ENCODE measurements at regions not wholly inside any gene's neighbourhood (a gene's known extent, or its start where the extent isn't known, plus 50 kb on each side); places are given as distances from the start of the nearest gene placed in this dataset.

DNA sequence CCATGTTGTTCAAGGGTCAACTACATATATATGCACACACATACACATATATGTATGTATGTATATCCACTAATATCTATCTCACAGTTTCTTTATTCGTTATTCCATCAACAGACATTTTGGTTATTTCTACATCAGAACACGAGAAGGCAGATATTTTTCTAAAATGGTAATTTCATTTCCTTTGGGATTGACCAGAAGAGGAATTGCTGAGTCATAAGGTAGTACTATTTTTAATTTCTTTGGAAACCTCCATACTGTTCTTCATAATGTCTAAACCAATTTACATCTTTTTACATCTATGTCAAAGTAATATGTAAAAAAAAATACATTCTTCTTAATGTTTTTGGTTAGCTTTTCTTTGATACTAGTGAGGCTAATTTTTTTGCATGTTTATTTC lies 630.7 kb upstream of the GCFC2 start:
- no peak overlapping the region for H3K4me3 Mint-ChIP-seq
- no peak overlapping the region for H3K27ac Mint-ChIP-seq
- no peaks in the 10 kb centered on the region for H3K27me3 Mint-ChIP-seq (ENCODE audit: low read depth)

More for the DNA sequence above, 630.7 kb upstream of the GCFC2 start:
- TF ChIP-seq ZNF263 (CRISPR knock-in tag; IDR thresholded peaks at IDR 0.05; ENCODE audit: low read depth): no peak
- TF ChIP-seq PRDM15 (CRISPR knock-in tag; IDR thresholded peaks at IDR 0.05): no peak
- no peak for TF ChIP-seq ELF4 (CRISPR knock-in tag; IDR thresholded peaks at IDR 0.05; ENCODE audit: low read depth)
- TF ChIP-seq ZNF671 (CRISPR knock-in tag; IDR thresholded peaks at IDR 0.05): no peak
- TF ChIP-seq, protein P1, sequence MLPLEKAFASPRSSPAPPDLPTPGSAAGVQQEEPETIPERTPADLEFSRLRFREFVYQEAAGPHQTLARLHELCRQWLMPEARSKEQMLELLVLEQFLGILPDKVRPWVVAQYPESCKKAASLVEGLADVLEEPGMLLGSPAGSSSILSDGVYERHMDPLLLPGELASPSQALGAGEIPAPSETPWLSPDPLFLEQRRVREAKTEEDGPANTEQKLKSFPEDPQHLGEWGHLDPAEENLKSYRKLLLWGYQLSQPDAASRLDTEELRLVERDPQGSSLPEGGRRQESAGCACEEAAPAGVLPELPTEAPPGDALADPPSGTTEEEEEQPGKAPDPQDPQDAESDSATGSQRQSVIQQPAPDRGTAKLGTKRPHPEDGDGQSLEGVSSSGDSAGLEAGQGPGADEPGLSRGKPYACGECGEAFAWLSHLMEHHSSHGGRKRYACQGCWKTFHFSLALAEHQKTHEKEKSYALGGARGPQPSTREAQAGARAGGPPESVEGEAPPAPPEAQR (CRISPR knock-in tag; IDR thresholded peaks at IDR 0.05): no peak
- no peak for TF ChIP-seq CREM (CRISPR knock-in tag; IDR thresholded peaks at IDR 0.05)
- TF ChIP-seq ZNF532 (CRISPR knock-in tag; IDR thresholded peaks at IDR 0.05; ENCODE audit: borderline replicate concordance): no peak
- TF ChIP-seq TP53 (CRISPR knock-in tag; IDR thresholded peaks at IDR 0.05): no peak
- no peak for TF ChIP-seq USF2 (CRISPR knock-in tag; IDR thresholded peaks at IDR 0.05)
- no peak for TF ChIP-seq OVOL2 (CRISPR knock-in tag; IDR thresholded peaks at IDR 0.05; ENCODE audit: borderline replicate concordance)
- no peak for TF ChIP-seq GRHL2 (CRISPR knock-in tag; IDR thresholded peaks at IDR 0.05; ENCODE audit: insufficient replicate concordance, severe bottlenecking)
- no peak for TF ChIP-seq FOXK1 (CRISPR knock-in tag; IDR thresholded peaks at IDR 0.05)
- TF ChIP-seq GTF2I (CRISPR knock-in tag; conservative IDR thresholded peaks at IDR 0.05): no peak
- TF ChIP-seq CBFB (CRISPR knock-in tag; IDR thresholded peaks at IDR 0.05; ENCODE audit: low read depth): no peak
- TF ChIP-seq ZBTB21 (CRISPR knock-in tag; IDR thresholded peaks at IDR 0.05; ENCODE audit: borderline replicate concordance): no peak
- TF ChIP-seq, protein P2, sequence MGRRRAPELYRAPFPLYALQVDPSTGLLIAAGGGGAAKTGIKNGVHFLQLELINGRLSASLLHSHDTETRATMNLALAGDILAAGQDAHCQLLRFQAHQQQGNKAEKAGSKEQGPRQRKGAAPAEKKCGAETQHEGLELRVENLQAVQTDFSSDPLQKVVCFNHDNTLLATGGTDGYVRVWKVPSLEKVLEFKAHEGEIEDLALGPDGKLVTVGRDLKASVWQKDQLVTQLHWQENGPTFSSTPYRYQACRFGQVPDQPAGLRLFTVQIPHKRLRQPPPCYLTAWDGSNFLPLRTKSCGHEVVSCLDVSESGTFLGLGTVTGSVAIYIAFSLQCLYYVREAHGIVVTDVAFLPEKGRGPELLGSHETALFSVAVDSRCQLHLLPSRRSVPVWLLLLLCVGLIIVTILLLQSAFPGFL (CRISPR knock-in tag; IDR thresholded peaks at IDR 0.05; ENCODE audit: borderline replicate concordance): no peak
- TF ChIP-seq FOXJ3 (CRISPR knock-in tag; IDR thresholded peaks at IDR 0.05; ENCODE audit: borderline replicate concordance): no peak
- TF ChIP-seq, protein P3, sequence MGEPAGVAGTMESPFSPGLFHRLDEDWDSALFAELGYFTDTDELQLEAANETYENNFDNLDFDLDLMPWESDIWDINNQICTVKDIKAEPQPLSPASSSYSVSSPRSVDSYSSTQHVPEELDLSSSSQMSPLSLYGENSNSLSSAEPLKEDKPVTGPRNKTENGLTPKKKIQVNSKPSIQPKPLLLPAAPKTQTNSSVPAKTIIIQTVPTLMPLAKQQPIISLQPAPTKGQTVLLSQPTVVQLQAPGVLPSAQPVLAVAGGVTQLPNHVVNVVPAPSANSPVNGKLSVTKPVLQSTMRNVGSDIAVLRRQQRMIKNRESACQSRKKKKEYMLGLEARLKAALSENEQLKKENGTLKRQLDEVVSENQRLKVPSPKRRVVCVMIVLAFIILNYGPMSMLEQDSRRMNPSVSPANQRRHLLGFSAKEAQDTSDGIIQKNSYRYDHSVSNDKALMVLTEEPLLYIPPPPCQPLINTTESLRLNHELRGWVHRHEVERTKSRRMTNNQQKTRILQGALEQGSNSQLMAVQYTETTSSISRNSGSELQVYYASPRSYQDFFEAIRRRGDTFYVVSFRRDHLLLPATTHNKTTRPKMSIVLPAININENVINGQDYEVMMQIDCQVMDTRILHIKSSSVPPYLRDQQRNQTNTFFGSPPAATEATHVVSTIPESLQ (CRISPR knock-in tag; IDR thresholded peaks at IDR 0.05): no peak
- Mint-ChIP-seq H3K9me3 (peaks cover 7% of the 10 kb centered on the region), H3K4me1 (no peaks in the 10 kb centered on the region), H3K36me3 (peaks cover 3% of the 10 kb centered on the region; the same call in 1 of the 2 replicates)
- ChIA-PET CTCF (no interaction called here), POLR2A (no interaction called here)
- DNase-seq (ENCODE audit: low spot score): no peak
- ATAC-seq: no peak
